GM18873 (cell line): ENCODE measurements at regions not wholly inside any gene's neighbourhood (a gene's known extent, or its start where the extent isn't known, plus 50 kb on each side); places are given as distances from the start of the nearest gene placed in this dataset.

Experiments used
- ATAC-seq: cut with Tn5 transposase; IDR thresholded peaks from one replicate; pipeline ENCODE4 v1.9.1; 2021; ENCODE audit warnings: mild to moderate bottlenecking, moderate library complexity, moderate number of reproducible peaks; ENCODE audit not compliant: unreplicated experiment, low FRiP score

DNA sequence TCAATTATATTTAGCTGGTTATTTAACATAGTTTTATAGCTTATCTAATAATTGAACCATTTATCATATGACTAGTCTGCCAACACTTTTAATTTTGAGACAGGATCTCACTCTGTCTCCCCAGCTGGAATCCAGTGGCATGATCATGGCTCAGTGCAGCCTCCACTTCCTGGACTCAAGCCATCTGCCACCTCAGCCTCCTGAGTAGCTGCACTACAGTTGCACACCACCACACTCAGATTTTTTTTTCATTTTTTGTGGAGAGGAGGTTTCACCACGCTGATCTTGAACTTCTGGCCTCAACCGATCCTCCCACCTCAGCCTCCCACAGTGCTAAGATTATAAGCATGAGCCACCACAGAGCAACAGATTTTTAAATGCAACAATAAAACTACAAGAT, 151.4 kb upstream of the MDGA2 start:
- no peak for ATAC-seq

DNA sequence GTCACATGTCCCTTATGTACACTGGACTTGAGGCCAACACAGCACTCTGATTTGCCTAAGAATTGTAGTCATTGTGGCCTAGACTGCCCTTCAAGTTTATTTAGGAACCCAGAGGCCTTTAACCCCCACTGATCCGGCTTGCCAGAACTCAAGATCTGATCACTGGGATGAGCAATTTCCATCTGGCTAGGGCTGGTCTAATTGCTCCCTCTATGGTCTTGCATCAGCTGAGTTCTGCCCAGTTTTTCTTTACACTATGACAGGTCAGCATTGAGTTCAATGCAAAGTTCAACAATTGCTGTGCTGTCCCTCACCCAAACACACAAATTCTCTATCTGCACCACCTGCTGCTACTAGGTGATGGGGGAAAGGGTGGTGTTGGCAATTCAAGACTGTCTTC, 146.9 kb upstream of the MDGA2 start:
- ATAC-seq = no peak

DNA sequence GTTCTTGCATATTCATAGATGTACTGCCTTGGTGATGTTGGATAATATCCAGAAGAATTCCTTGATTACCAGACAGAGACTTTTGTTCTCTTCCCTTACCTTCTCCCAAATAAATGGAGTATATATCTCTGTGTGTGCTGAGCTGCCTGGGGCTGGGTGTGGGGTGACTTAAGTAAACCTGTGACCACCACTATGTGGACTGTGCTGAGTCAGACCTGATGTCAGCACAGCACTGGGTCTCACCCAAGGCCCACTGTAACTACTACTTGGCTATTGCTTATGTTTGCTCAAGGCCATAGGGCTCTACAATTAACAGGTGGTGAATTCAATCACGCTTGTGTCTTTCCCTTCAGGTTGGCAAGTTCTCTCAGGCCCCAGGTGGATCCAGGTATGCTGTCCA, 145.7 kb upstream of the MDGA2 start:
- no peak for ATAC-seq

DNA sequence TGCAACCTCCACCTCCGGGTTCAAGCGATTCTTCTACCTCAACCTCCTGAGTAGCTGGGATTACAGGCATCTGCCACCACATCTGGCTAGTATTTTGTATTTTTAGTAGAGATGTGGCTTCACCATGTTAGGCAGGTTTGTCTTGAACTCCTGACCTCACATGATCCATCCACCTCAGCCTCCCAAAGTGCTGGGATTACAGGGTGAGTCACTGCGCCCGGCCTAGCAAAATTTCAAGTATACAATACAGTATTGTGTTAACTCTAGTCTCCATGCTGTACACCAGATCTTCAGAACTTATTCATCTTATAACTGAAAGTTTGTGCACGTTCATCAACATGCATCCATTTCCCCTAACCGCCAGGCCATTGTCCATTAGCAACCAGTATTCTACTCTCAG, 115.1 kb upstream of the MDGA2 start:
- no peak for ATAC-seq

DNA sequence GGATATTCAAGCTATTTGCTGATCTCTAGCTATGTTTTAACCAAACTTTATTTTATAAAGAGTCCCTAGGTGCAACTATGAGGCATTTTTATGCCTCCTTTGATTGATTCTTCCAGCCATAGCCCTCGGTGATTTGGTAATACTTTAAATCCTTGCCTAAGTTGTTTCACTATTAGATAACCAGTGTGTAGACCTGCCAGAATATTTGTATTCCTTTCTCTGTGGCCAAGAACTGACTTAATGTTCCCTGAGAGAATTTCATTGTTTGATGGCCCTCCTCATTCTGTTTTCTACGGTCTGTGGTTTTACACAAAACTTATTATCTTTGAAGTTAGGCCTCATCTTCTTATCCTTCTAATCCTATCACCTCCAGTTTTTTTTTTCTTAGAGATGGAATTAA, 109.7 kb upstream of the MDGA2 start:
- no peak for ATAC-seq

DNA sequence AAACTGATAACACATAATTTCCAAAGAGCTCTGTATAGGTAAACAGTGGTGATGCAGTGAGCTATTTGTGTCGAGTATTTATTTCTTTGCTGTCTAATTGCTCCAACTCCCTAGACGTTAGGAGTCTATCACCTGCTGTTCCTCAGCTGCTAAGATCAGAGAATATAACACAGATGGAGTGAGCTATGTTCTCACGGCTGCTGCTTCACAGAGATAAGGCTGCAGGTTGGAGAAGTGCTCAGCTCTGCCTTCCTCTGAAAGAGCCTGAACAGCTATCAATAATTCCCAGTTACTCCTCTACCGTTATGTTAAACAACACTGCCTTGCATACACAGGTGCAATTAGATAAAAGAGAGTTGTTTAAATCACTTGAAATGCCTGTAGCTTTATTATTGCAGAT, 103.2 kb upstream of the MDGA2 start:
- no peak for ATAC-seq

DNA sequence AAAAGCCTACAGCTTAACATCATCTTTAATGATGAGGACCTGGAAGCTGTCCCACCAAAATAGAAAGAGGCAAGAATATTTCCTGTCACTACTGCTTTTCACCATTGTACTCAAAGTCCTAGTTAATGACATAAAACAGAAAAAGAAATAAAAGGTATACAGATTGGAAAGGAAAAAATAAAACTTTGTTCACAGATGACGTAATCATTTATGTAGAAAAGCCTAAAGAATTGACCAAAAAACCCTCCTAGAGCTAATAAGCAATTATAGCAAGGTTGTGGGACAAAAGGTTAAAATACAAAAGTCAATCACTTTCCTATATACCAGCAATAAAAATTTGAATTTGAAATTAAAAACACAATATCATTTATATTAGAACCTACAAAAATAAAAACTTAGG, 97.2 kb upstream of the MDGA2 start:
- no peak for ATAC-seq

DNA sequence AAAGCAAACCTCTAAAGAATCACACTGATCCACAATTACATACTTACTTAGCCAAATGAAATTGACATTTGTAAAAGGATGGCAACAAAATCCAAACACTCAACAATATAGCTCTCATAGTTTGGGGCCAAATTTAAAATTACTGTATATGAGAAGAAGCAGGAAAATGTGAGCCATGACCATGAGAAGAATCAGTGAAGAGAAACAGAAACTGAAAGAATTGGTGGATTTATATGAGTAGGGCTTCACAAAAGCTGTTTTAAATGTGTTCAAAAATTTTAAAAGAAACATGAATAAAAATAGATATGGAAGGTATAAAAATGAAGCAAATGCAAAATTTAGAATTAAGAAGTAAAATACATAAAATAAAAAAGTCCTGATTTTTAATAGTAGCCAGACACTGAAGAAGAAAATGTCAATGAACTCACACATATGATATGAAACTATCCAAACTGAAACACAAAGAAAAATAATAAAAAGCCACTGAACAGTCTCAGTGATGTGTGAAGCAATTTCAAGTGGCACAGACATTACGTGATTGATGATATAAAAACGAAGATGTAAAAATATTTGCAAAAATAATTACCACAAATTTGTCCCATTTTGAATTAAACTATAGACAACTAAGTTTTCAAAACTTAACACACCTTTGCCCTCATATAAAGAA, 87.9 kb upstream of the MDGA2 start:
- no peak for ATAC-seq

DNA sequence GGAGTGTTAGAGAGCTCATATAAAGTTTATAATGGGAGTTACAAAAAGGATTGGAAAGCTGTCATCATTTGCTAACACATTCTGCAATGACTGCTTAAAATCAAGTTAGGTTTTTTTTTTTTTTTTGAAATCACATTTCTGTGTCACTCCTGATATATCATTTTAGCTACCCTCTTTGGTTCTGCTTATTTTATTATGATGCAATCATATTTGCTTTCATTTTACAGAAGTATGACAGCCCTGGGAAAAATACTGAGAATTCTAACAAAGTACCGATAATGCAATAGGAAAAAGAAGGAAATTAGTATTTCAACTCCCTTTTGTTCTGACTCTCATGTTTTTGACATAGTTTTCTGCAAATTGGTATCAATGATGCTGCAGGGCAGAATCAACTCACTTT, 71.6 kb upstream of the MDGA2 start:
- ATAC-seq = no peak

DNA sequence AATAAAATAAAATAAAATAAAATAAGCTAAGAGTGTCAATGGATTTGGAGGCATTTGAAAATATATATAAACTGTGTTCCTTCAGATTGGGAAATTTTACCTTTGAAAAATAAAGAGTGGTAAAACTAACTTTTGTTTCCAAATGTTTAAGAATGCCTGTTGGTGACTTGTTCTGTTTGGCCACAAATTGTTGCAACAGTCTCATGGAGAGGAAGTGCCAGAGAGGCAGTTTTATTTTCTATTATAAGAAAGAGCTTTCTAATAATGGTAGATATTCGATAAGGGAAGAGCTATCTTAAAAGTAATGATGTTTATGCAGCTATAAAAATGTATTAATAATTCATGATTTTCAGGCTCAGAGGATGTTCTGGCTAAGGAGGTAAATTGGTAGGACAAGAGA, 68.8 kb upstream of the MDGA2 start:
- ATAC-seq = no peak

DNA sequence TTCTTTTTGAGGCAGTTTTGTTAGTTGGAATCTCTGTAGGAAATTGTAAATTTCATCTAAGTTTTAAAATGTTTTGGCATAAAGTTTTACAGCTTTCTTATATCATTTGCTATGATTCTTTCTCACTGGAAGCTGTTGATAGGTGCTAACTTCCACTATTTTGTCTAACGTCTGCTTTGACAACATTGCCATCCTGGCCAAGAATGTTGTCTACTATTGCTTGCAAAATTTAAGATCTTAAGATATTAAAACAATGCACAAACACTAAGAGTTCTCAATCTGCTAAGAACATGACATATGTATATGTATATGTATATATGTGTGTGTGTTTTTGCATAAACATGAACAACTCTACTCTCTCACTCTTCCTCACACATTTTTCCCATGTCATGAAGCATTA, 64.1 kb upstream of the MDGA2 start:
- ATAC-seq = no peak

DNA sequence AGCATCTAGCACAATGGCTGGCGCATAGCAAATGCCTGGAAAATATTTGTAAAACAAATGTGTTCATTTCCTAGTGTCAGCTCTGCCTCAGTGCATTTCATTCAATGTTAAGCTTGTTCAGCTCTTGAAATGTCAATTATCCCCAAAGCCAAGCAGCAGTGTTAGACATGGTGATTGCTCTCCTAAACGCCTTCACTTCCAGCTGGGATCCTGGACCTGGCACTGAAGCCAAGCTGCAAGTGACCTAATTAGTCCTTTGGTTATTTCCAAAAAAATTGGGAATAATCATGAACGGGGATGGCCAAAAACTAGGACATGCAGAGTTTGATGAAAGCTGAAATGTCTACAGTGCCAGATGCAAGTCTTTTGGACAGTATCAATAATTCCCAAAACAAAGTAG, 54.9 kb upstream of the MDGA2 start:
- ATAC-seq = no peak
